Limb (tissue), 2 donors: ENCODE measurements at regions not wholly inside any gene's neighbourhood (a gene's known extent, or its start where the extent isn't known, plus 50 kb on each side); places are given as distances from the start of the nearest gene placed in this dataset.

Source experiments
- DNase-seq, 2 donors: peaks; one replicate each; pipeline ENCODE4 v3.0.0-alpha.2; 2016; ENCODE audit errors: extremely low spot score in 2 of 2

DNA sequence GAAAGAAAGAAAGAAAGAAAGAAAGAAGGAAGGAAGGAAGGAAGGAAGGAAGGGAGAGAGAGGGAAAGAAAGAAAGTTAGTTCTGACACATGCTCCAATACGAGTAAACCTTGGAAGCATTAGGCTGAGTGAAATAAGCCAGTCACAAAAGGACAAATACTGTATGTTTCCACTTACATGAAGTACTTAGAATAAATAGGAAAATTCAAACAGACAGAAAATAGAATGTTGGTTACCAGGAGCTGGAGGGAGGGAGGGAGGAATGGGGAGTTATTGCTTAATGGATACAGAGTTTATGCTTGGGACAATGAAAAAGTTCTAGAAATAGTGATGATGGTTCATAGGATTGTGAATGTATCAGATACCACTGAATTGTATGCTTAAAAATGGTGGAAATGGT lies 75.2 kb upstream of the CDH4 start:
- DNase-seq, result no peak

DNA sequence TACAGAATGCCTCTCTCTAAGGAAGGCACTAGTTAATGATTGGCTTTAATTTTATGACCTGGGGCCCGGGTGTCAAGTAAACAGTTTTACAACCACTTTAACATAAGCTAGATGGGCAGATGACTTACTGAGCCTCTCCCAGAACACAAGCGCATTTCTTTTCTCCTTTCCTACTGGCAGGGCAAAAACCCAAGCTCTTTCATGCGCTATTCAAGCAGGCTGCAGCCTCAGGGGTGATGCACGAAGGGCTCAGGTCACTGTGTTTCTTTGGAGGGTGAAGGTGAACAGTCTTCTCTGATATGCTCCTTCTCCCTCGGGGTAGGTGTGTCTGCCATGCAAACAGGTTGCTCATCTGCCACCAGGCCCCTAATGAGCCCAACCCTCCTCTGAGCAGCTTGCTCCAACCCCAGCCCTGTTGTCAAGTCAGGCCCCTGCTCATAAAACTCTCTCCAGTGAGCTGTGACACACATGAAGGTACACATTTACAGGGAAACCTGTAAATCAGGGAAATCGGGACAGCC lies 73.5 kb upstream of the CDH4 start:
- no peak for DNase-seq

DNA sequence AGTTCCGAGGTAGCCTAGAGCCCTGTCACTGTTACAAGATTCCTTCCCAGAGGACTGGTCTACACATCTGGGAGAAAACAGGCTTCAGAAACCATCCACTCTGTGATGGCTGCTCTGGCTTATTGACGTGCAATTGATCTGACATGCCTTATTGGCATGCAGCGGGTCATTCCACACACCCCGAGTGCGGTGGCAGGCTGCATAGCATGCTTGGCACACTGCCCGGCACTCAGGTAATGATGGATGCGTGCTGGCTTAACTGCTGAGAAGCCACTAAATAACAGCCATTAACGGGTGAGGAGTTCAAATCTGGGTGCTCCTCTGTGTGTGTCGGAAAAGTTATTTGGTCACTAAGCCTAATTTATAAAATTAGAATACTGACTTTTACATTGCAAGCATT lies 67.9 kb upstream of the CDH4 start:
- no peak for DNase-seq

DNA sequence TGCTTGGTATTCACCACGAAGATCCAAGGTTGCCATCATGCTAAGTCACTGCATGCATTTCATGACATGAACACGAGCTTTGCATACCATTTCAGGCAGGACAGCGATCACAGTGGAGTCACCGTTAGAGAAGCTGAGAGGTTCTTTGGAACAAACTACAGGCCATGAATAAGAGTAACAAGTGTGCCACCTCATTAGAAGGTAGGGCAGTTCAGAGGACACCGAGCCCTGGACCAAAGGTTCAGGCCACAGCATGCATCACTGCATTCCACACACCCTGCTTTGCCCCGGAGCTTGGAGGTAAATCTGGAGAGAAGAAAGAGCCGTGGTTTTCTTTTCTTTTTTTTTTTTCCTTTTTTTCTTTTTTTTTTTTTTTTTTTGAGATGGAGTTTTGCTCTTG lies 66.9 kb upstream of the CDH4 start:
- DNase-seq, result no peak

DNA sequence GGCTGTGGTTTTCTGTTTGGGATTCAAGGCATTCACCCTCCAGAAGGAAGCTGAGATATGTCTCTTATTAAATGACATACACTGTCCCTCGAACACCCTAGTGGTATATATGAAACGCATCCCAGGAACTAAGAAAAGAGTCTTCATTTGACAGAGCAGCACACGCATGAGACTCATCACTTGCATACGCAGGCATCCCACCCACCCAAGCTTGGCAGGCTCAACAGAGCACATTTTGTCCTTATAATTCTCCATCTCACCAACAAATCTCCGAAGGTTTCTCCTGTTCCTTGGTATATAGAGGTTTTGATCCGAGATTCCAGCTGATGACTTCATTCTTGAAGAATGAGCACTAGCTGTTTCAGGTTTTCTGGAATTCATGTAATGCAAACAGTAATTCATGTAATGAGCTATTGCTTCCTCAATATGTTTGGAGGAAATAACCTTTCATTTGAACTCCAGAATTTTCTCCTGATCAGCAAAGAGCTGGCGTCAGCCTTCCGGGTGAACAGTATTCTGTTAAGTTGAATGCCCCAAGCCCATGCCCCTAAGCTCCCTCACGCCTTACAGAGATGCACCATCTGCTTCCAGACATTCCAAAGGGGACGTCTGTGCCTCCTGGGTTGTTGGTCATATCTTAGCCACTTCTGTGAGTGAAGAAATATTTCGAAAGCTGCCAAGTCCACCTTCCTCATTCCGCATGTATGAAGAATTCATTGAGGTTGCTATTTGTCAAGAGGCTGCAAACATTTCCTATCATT lies 66.0 kb upstream of the CDH4 start:
- no peak for DNase-seq

DNA sequence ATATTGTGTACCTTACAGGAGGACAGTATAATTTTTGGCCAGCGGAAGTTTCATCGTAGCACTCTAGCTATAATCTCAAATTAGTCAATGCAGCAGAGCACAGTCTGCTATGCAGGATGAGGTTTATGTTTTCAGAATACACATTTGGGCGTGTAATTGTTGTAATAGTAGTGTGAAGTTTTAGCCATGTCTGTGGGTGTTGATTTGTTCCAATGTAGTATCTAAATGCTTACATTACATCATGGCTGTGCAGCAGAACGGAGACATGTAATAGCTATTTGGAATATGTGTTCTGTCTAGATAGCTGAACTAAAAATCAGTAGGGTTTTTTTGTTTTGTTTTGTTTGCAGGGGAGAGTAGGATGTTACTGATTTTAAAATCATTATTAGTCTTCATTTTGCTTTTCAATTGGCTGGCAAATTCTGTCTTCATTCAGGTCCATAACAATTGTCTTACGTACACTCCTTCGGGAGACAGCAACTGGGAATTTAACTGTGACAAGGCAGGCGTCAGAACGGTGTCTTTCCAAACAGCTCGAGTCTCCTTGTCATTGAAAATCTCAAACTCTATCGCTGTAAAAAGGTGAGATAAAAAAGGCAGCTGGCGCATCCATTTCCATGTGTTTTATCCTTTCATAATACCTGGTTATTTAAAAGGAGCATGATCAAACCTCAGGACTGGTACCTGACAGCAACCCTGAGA lies 65.1 kb upstream of the CDH4 start:
- peak in 1 of 2 donors; percentile 48 for DNase-seq

DNA sequence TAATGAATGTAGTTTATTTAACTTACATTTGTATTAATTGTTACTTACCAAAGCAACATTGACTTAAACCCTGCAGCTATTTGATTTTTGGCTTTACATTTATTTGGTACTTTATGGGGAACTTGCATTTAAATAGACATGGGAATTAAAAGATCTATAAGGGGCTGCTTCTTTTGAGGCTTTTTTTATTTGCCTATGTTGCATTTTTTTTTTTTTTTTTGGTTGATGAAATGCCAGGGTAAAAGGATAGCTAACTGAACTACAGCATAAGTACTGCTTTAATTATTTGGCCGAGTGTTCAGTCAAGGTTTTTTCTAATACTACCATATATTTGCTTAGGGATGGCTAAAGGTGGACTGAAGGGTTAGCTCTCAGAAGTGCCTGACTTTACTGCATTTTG lies 62.5 kb upstream of the CDH4 start:
- no peak for DNase-seq

DNA sequence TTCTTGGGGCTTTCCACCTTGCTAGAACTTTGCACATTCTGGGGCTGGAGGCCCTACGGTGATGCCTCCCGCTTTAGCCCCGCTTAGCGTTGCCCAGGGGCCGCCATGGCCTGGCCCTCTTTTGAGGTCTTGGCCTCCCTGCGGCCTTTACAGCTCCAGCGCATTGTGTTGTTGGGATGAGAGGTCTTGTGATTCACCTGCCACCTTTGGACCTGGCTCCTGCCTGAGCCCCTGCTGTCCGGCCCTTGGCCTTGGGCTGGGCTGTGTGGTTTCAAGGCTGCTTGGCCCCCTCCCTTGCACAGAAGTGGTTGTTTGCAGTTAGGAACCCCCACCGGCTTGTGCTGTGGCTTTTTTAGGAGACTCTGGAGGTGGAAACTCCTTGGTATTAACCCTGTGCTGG lies 61.0 kb upstream of the CDH4 start:
- no peak for DNase-seq

DNA sequence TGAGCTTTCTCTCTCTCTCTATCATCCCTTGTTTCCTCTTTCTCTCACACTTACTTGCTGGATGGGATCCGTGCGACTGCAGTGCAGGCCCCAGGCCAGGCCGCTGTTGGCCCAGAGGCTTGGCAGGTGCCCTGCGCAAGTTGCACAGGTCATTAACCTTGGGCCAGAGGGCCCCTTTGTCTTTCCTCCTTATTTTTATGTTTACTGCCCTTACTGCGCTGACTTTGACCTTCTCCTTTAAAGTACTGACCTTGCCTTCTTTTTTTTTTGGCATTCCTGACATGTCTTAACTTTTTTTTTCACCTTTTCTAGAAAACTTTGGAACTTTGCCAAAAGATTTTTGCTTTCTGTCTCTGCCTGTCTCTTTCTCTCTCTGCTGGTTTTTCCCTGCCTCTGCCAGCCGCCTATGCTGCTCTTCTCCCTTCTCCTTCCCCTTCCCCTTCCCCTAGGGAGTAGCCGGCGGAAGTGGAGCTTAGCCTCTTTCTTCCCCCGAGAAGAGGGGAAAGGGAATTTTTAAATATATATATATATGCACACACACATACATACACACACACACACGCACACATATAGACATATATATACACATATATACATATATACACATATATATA lies 59.6 kb upstream of the CDH4 start:
- no peak for DNase-seq

DNA sequence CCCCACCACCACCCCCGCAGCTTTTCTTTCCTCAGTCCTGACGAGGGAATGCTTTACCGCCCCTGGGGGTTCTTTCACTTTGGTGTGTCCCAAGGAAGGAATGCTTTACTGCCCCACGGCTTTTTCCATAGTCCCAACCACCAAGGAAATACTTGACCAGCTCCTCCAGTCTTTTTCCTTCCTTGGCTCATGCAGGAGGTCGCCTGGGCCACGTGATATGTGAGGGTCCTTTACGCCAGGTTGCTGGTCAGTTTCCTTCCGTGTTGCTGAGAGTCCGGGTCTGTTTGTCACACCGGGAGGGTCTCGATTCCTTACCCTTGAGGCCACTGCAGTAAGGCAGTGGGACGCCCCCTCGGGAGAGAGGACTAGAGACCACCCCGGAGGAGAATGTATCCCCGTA lies 58.9 kb upstream of the CDH4 start:
- no peak for DNase-seq
